Omental fat pad (tissue), 3 donors: ENCODE measurements at regions not wholly inside any gene's neighbourhood (a gene's known extent, or its start where the extent isn't known, plus 50 kb on each side); places are given as distances from the start of the nearest gene placed in this dataset.

Source experiments
- ATAC-seq: fragments of 150-250 bp; one replicate; pipeline ENCODE4 v1.9.1; 2016; ENCODE audit warnings: mild to moderate bottlenecking, moderate library complexity; ENCODE audit not compliant: low FRiP score
- DNase-seq: peaks from one replicate; pipeline ENCODE4 v3.0.0-alpha.2; 2019; ENCODE audit warnings: low spot score
- TF ChIP-seq, protein P1 (sequence below), 3 donors: fragments of 450-650 bp; IDR thresholded peaks; one replicate each; pipeline ENCODE4 v1.5.1; 2016 to 2017; ENCODE audit warnings: antibody characterized with exemption in 3 of 3, mild to moderate bottlenecking in 3 of 3, moderate library complexity in 2 of 3

DNA sequence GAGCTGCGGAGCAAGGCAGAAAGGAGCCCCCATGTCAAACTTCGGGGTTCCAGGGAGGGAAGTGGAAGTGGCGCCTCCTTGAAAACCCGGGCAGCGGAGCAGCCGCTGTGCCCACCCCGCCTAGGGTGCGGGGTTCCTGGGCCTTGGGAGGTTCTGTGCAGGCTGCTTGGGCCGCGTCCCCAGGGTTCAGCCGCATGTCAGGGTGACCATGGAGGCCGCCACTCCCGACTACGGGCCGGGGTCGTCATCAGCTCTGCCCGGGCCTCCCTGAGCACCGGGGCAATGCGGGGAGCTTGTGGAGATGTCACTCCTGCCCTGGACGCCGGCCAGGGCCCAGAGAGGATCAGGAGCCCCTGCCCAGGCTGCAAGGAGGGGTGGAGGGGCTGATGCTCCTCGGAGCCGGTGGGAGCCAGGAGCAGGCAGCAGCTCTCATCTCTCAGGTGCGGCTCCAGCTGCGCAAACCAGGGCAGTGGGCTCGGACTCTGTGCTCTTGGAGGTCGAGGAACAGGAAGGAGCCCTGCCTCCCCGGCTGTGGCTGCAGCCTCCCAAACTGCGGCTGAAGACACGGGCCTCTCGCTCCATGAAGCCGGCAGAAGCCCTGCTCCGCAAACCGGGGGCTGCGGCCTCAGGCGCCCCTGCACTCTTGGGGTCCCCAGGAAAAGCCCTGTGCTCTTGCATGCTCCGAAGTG is 1286.5 kb downstream of the TMEM121 start:
- no peak for DNase-seq
- TF ChIP-seq, protein P1, sequence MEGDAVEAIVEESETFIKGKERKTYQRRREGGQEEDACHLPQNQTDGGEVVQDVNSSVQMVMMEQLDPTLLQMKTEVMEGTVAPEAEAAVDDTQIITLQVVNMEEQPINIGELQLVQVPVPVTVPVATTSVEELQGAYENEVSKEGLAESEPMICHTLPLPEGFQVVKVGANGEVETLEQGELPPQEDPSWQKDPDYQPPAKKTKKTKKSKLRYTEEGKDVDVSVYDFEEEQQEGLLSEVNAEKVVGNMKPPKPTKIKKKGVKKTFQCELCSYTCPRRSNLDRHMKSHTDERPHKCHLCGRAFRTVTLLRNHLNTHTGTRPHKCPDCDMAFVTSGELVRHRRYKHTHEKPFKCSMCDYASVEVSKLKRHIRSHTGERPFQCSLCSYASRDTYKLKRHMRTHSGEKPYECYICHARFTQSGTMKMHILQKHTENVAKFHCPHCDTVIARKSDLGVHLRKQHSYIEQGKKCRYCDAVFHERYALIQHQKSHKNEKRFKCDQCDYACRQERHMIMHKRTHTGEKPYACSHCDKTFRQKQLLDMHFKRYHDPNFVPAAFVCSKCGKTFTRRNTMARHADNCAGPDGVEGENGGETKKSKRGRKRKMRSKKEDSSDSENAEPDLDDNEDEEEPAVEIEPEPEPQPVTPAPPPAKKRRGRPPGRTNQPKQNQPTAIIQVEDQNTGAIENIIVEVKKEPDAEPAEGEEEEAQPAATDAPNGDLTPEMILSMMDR (IDR thresholded peaks at IDR 0.05) = no peak
- ATAC-seq = no peak

DNA sequence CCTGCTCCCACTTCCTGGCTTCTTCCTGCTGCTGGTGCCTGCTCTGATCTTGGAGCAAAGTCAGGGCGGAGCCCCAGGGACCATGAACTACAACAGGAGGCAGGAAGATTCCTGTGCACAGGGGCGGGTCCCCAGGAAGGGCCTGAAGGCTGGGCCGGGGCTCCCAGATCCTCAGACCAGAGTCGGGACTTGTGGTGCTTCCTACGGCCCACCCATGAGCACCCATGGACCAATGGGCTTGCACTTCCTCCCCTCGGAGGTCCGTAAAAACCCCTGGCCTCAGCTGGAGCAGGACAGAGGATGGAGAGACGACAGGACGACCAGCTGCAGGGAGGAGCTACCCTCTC is 1287.1 kb downstream of the TMEM121 start:
- TF ChIP-seq, protein P1 (IDR thresholded peaks at IDR 0.05) = no peak
- ATAC-seq (no peak), DNase-seq (no peak)

DNA sequence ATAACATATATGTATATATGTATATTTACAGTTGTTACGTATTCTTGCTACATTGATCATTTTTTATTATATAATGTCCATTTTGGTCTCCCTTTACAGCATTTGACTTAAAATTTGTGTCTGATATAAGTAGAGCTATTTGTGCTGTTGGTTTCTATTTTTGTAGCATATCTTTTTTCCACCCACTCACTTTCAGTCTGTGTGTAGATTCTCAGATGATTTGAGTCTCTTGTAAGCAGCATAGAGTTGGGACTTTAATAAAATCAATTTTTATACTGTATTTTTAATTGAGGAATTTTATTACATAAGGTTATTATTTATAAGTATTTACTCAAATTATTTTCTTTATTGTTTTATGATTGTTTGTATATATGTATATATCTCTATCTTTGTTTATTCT is 1293.7 kb downstream of the TMEM121 start:
- ATAC-seq = no peak
- TF ChIP-seq, protein P1 (IDR thresholded peaks at IDR 0.05) = no peak
- no peak for DNase-seq

DNA sequence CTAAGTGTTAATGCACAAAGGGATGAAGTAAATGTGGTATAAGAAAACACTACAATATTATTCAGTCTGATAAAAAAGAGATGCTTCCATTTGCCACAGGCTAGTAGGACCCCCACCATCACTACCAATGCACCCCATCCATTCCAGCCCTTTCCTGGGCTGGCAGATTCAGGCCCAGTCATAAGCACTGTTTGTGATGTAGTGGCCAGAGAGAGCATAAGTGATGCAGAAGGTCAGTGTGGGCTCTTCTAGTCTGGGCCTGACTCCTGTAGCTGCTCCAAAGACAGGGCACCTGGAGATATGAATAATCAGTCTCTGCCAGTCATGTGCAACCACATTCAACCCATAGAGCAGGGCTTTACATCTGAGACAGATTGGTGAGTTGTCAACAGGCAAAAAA is 1294.7 kb downstream of the TMEM121 start:
- DNase-seq (no peak), ATAC-seq (no peak)
- TF ChIP-seq, protein P1 (IDR thresholded peaks at IDR 0.05) = no peak

DNA sequence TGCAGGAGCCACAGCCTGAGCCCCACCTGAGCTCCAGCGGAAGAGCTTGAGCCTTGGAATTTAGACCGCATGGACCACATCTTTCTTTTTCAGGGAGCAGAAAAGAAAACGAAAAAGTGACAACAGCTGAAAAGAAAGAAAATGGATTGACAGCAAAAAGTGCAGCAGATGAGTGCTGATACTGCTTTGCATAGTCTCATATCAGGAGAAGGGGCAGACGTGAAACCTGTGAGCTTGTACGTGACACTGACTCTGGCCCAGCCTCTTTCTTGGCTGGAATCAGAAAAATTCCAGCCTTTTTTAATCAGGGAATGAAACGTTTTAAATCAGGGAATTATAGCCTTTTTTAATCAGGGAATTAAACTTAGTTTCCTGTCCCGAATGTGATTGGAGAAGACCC is 1296.5 kb downstream of the TMEM121 start:
- ATAC-seq = no peak

DNA sequence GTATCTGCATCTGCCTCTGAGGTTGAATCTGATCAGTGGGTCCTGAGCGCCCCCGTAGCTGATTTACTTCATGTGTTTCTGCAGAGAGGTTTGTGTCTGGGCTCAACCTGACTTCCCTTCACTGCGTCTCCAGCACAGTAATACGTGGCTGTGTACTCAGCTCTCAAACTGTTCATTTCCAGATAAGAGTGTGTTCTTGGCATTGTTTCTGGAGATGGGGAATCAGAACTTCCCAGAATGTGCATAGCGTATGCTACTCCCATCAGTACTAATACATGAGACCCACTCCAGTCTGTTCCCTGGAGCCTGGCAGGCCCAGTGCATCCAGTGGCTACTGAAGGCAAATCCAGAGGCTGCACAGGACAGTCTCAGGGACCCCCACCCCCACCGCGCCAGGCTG is 1297.2 kb downstream of the TMEM121 start:
- ATAC-seq (no peak), DNase-seq (no peak)
- TF ChIP-seq, protein P1 (IDR thresholded peaks at IDR 0.05) = no peak

More for the DNA sequence above, 1296.5 kb downstream of the TMEM121 start:
- no peak for DNase-seq
- TF ChIP-seq, protein P1 (IDR thresholded peaks at IDR 0.05) = no peak

DNA sequence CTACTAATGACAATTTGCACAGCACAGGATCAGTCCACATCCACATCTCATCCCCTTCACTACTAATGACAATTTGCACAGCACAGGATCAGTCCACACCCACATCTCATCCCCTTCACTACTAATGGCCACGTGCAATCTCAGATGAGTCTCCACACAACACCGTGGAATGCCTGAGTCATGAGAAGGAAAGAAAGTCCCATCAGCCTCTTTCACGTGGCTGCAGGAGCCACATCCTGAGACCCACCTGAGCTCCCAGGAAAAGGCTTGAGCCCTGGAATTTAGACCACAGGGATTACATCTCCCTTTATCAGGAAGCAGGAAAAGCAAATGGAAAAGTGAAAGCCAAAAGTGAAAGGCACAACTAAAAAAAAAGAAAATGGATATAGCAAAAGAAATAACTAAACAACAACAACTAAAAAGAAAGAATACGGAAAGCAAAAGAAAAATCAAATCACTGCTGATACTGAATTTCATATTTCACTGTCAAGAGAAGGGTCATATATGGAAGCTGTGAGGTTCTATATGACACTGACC is 1300.5 kb downstream of the TMEM121 start:
- ATAC-seq (no peak), DNase-seq (no peak)
- TF ChIP-seq, protein P1 (IDR thresholded peaks at IDR 0.05) = no peak
